SK-N-SH (cell line): ENCODE measurements at regions not wholly inside any gene's neighbourhood (a gene's known extent, or its start where the extent isn't known, plus 50 kb on each side); places are given as distances from the start of the nearest gene placed in this dataset.

Experiments used
- CTCF ChIA-PET: fragments of 300-600, 350-600 bp; formaldehyde crosslinking; extraction: SDS; loops from one replicate; lab custom pipeline; 2021; lab: Yijun Ruan, JAX
- POLR2A ChIA-PET: fragments of 350-600 bp; sonication (Branson Sonifier 250); formaldehyde crosslinking; extraction: SDS; loops from one replicate; lab custom pipeline; 2020; ENCODE audit warnings: antibody characterized with exemption, inconsistent platforms; lab: Yijun Ruan, JAX
- DNase-seq: peaks from one replicate; pipeline ENCODE4 v3.0.0; 2012
- H2AFZ ChIP-seq: fragments of 200-600 bp; sonication (generic); 2 replicates; pipeline ENCODE4 v1.8.1; 2016; ENCODE audit warnings: antibody characterized with exemption, mild to moderate bottlenecking, low read depth
- H3F3A ChIP-seq: fragments of 200-600 bp; sonication (generic); replicated peaks from 2 replicates; pipeline ENCODE3; 2016; ENCODE audit warnings: antibody characterized with exemption, mild to moderate bottlenecking; ENCODE audit not compliant: insufficient read depth
- H3K27ac ChIP-seq, 2 experiments: fragments of 200-500 bp in 1 of 2; fragments of 200-600 bp in 1 of 2; sonication (Bioruptor generic) in 1 of 2; sonication (generic), shearing (Covaris generic) in 1 of 2; 2 replicates each; pipeline versions ENCODE4 v1.5.1 to v1.6.1; 2014 to 2016; ENCODE audit warnings: low read depth in 2 of 2, inconsistent platforms in 1 of 2, low read length in 1 of 2, mild to moderate bottlenecking in 1 of 2, mixed read lengths in 1 of 2
- H3K27me3 ChIP-seq: fragments of 200-600 bp; sonication (generic), shearing (Covaris generic); 2 replicates; pipeline ENCODE4 v1.6.1; 2016; ENCODE audit warnings: mixed run types; ENCODE audit not compliant: insufficient read depth
- H3K36me3 ChIP-seq, 2 experiments: fragments of 200-500 bp in 1 of 2; fragments of 200-600 bp in 1 of 2; sonication (Bioruptor generic) in 1 of 2; sonication (generic) in 1 of 2; replicated peaks in 1 of 2; 2 replicates each; pipeline versions ENCODE3 to v1.5.1; 2014 to 2016; ENCODE audit warnings: low read length in 1 of 2, mild to moderate bottlenecking in 1 of 2; ENCODE audit not compliant: insufficient read depth in 2 of 2, control insufficient read depth in 1 of 2
- H3K4me1 ChIP-seq, 2 experiments: fragments of 200-500 bp in 1 of 2; fragments of 200-600 bp in 1 of 2; sonication (Bioruptor generic) in 1 of 2; sonication (generic), shearing (Covaris generic) in 1 of 2; 2 replicates each; pipeline versions ENCODE4 v1.5.1 to v1.6.1; 2014 to 2016; ENCODE audit warnings: low read depth in 1 of 2, low read length in 1 of 2, mixed run types in 1 of 2; ENCODE audit not compliant: insufficient read depth in 2 of 2, control insufficient read depth in 1 of 2
- H3K4me2 ChIP-seq: fragments of 200-600 bp; sonication (generic), shearing (Covaris generic); 2 replicates; pipeline ENCODE4 v1.6.1; 2017; ENCODE audit warnings: mixed run types
- H3K4me3 ChIP-seq, 2 experiments: fragments of 200-500 bp in 1 of 2; fragments of 200-600 bp in 1 of 2; sonication (Bioruptor generic) in 1 of 2; sonication (generic), shearing (Covaris generic) in 1 of 2; 2 replicates each; pipeline versions ENCODE4 v1.5.1 to v1.8.1; 2014 to 2016; ENCODE audit warnings: low read depth in 2 of 2, inconsistent platforms in 1 of 2, low read length in 1 of 2, mild to moderate bottlenecking in 1 of 2, mixed read lengths in 1 of 2, moderate library complexity in 1 of 2
- H3K79me2 ChIP-seq: fragments of 200-600 bp; sonication (generic); 2 replicates; pipeline ENCODE4 v1.8.1; 2017; ENCODE audit warnings: mild to moderate bottlenecking; ENCODE audit not compliant: insufficient read depth
- H3K9ac ChIP-seq: fragments of 200-600 bp; sonication (generic); 2 replicates; pipeline ENCODE4 v1.6.1; 2017; ENCODE audit warnings: mixed run types
- H3K9me2 ChIP-seq: fragments of 200-600 bp; sonication (generic); 2 replicates; pipeline ENCODE4 v1.6.1; 2017; ENCODE audit warnings: mixed run types
- H3K9me3 ChIP-seq: fragments of 200-600 bp; sonication (generic); 2 replicates; pipeline ENCODE4 v1.6.1; 2017; ENCODE audit warnings: mixed run types, mild to moderate bottlenecking, moderate library complexity
- H4K20me1 ChIP-seq: fragments of 200-600 bp; sonication (generic); 2 replicates; pipeline ENCODE4 v1.6.1; 2017; ENCODE audit warnings: mild to moderate bottlenecking, mixed run types; ENCODE audit not compliant: insufficient read depth
- ELF1 ChIP-seq: IDR thresholded peaks from 2 replicates; pipeline ENCODE4 v1.4.0; 2012
- EP300 ChIP-seq, 2 experiments: IDR thresholded peaks; 2 replicates each; pipeline versions ENCODE4 v1.4.0 to v1.6.1; 2012; ENCODE audit warnings: borderline replicate concordance in 1 of 2, low read depth in 1 of 2, low read length in 1 of 2
- EZH2phosphoT487 ChIP-seq: fragments of 200-600 bp; sonication (generic); IDR thresholded peaks from 2 replicates; pipeline ENCODE4 v1.6.1; 2017; ENCODE audit warnings: low read depth, mixed run types, mild to moderate bottlenecking, antibody characterized with exemption, moderate library complexity, borderline replicate concordance
- FOXJ3 ChIP-seq: sonication (generic); formaldehyde crosslinking; IDR thresholded peaks from 2 replicates; pipeline ENCODE4 v1.5.1; 2020; ENCODE audit warnings: mild to moderate bottlenecking, missing genetic modification reagents
- FOXM1 ChIP-seq: IDR thresholded peaks from 2 replicates; pipeline ENCODE4 v1.4.0; 2012; ENCODE audit warnings: low read depth, mild to moderate bottlenecking
- GABPA ChIP-seq: IDR thresholded peaks from 2 replicates; pipeline ENCODE4 v1.4.0; 2012; ENCODE audit warnings: low read depth, mild to moderate bottlenecking
- JUND ChIP-seq: IDR thresholded peaks from 2 replicates; pipeline ENCODE4 v1.4.0; 2012
- MXI1 ChIP-seq: IDR thresholded peaks from 2 replicates; pipeline ENCODE4 v1.6.1; 2012; ENCODE audit warnings: mild to moderate bottlenecking, low read depth, low read length, improper control_type of control experiment
- NFIC ChIP-seq: IDR thresholded peaks from 2 replicates; pipeline ENCODE4 v1.4.0; 2012; ENCODE audit warnings: borderline replicate concordance
- RAD21 ChIP-seq: IDR thresholded peaks from 2 replicates; pipeline ENCODE4 v1.6.1; 2012; ENCODE audit warnings: mild to moderate bottlenecking, low read length
- RCOR1 ChIP-seq: fragments of 150-350 bp; IDR thresholded peaks from 2 replicates; pipeline ENCODE4 v1.6.1; 2017; ENCODE audit warnings: antibody characterized with exemption, low read length
- SIN3A ChIP-seq: IDR thresholded peaks from 2 replicates; pipeline ENCODE4 v1.6.1; 2012; ENCODE audit warnings: low read depth, mild to moderate bottlenecking, low read length, moderate library complexity, borderline replicate concordance
- TCF12 ChIP-seq: IDR thresholded peaks from 2 replicates; pipeline ENCODE4 v1.4.0; 2012
- TEAD4 ChIP-seq: IDR thresholded peaks from 2 replicates; pipeline ENCODE4 v1.4.0; 2012; ENCODE audit warnings: mild to moderate bottlenecking, borderline replicate concordance; ENCODE audit not compliant: insufficient read depth
- WGBS: methylation state at CpG from one replicate; pipeline ENCODE4 v1.1.6; 2017; ENCODE audit warnings: low lambda C conversion rate; 5-methylcytosine and 5-hydroxymethylcytosine counted together
- TF ChIP-seq, protein P1 (sequence below): IDR thresholded peaks from 2 replicates; pipeline ENCODE4 v1.4.0; 2012; ENCODE audit warnings: low read depth, borderline replicate concordance
- TF ChIP-seq, protein P2 (sequence below): fragments of 200-600 bp; sonication (generic); IDR thresholded peaks from 2 replicates; pipeline ENCODE4 v1.6.1; 2017; ENCODE audit warnings: antibody characterized with exemption, mild to moderate bottlenecking, moderate library complexity
- TF ChIP-seq, protein P3 (sequence below): IDR thresholded peaks from 2 replicates; pipeline ENCODE4; 2012
- TF ChIP-seq, protein P4 (sequence below): IDR thresholded peaks from 2 replicates; pipeline ENCODE4 v1.4.0; 2012; ENCODE audit warnings: low read depth
- TF ChIP-seq, protein P5 (sequence below): fragments of 150-350 bp; IDR thresholded peaks from 2 replicates; pipeline ENCODE4 v1.6.1; 2017; ENCODE audit warnings: antibody characterized with exemption, low read length, low read depth, borderline replicate concordance
- TF ChIP-seq, protein P6 (sequence below): IDR thresholded peaks from 2 replicates; pipeline ENCODE4 v1.4.0; 2012; ENCODE audit warnings: low read depth, borderline replicate concordance

DNA sequence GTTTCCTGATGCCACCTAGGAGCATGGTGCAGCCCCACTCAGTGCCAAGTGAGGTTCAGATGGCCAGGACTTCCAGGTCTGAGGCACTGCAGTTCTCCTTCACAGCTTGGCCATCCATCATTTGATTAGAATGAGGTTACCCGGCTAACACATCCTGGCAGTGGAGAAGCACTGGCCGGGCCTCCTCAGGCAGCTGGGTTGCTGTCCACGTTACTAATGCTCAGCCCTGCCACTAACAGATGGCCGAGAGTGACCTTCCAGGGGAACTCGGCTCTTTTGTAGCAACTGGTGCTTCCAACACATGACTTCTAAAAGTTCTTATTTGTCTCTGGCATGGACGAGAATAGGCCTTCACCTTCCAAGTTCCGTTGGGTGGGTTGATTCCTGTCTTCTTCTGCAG, 204.6 kb upstream of the CFAP20DC start:
- H3K9ac ChIP-seq: no peak overlapping the region
- no peaks in the 10 kb centered on the region for H3F3A ChIP-seq
- TF ChIP-seq MXI1 (no peak), RCOR1 (no peak), EZH2phosphoT487 (no peak), GABPA (no peak), ELF1 (no peak), TEAD4 (no peak), FOXM1 (no peak), FOXJ3 (CRISPR knock-in tag) (no peak), SIN3A (no peak), EP300 (IDR thresholded peaks at IDR 0.05; ENCODE audit: borderline replicate concordance in 1 of 2, low read depth in 1 of 2, low read length in 1 of 2) (no peak), NFIC (no peak)
- TF ChIP-seq, protein P1, sequence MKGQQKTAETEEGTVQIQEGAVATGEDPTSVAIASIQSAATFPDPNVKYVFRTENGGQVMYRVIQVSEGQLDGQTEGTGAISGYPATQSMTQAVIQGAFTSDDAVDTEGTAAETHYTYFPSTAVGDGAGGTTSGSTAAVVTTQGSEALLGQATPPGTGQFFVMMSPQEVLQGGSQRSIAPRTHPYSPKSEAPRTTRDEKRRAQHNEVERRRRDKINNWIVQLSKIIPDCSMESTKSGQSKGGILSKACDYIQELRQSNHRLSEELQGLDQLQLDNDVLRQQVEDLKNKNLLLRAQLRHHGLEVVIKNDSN: no peak
- TF ChIP-seq, protein P2, sequence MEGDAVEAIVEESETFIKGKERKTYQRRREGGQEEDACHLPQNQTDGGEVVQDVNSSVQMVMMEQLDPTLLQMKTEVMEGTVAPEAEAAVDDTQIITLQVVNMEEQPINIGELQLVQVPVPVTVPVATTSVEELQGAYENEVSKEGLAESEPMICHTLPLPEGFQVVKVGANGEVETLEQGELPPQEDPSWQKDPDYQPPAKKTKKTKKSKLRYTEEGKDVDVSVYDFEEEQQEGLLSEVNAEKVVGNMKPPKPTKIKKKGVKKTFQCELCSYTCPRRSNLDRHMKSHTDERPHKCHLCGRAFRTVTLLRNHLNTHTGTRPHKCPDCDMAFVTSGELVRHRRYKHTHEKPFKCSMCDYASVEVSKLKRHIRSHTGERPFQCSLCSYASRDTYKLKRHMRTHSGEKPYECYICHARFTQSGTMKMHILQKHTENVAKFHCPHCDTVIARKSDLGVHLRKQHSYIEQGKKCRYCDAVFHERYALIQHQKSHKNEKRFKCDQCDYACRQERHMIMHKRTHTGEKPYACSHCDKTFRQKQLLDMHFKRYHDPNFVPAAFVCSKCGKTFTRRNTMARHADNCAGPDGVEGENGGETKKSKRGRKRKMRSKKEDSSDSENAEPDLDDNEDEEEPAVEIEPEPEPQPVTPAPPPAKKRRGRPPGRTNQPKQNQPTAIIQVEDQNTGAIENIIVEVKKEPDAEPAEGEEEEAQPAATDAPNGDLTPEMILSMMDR: no peak
- TF ChIP-seq, protein P3, sequence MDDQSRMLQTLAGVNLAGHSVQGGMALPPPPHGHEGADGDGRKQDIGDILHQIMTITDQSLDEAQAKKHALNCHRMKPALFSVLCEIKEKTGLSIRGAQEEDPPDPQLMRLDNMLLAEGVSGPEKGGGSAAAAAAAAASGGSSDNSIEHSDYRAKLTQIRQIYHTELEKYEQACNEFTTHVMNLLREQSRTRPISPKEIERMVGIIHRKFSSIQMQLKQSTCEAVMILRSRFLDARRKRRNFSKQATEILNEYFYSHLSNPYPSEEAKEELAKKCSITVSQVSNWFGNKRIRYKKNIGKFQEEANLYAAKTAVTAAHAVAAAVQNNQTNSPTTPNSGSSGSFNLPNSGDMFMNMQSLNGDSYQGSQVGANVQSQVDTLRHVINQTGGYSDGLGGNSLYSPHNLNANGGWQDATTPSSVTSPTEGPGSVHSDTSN: no peak
- TF ChIP-seq, protein P4, sequence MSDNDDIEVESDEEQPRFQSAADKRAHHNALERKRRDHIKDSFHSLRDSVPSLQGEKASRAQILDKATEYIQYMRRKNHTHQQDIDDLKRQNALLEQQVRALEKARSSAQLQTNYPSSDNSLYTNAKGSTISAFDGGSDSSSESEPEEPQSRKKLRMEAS: no peak
- TF ChIP-seq, all 33 proteins: peak for 0
- WGBS: 58% methylated on average over 6 of the region's 7 CpGs
- H3K9me2 ChIP-seq: no peaks in the 10 kb centered on the region
- H3K27ac ChIP-seq: no peak overlapping the region
- H3K4me1 ChIP-seq: peaks cover 0 to 3% of the 10 kb centered on the region in 2 experiments; a peak in 1 of 4 replicates
- DNase-seq: no peak
- ChIA-PET CTCF (no interaction called here), POLR2A (no interaction called here)
- H2AFZ ChIP-seq: no peak overlapping the region
- H3K4me2 ChIP-seq: no peak overlapping the region
- H3K27me3 ChIP-seq: no peaks in the 10 kb centered on the region
- no peaks in the 10 kb centered on the region for H3K36me3 ChIP-seq
- no peaks in the 10 kb centered on the region for H4K20me1 ChIP-seq
- no peaks in the 10 kb centered on the region for H3K9me3 ChIP-seq
- H3K4me3 ChIP-seq: no peak overlapping the region
- H3K79me2 ChIP-seq: no peaks in the 10 kb centered on the region

DNA sequence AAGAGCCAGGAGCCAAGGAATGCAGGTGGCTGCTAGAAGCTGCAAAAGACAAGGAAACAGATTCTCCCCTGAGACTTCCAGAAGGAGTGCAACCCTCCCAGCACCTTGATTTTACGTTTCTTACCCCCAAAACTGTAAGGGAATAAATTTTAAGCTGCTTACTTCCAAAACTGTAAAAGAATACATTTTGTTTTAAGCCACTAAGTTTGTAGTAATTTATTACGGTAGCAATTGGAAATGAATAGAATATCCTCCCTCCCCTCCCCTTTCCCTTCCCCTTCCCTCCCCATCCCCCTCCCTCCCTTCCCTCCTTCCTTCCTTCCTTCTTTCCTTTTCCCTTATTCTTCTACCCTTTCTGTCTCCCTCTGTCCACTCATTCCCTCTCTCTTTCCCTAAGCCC, 203.7 kb upstream of the CFAP20DC start:
- Histone ChIP-seq H3F3A (no peaks in the 10 kb centered on the region), H4K20me1 (no peaks in the 10 kb centered on the region), H3K79me2 (no peaks in the 10 kb centered on the region), H3K27ac (no peak overlapping the region), H3K4me3 (no peak overlapping the region), H3K9me3 (no peaks in the 10 kb centered on the region), H3K4me1 (peaks cover 0 to 3% of the 10 kb centered on the region in 2 experiments; a peak in 1 of 4 replicates), H2AFZ (no peak overlapping the region), H3K9ac (no peak overlapping the region), H3K4me2 (no peak overlapping the region), H3K27me3 (no peaks in the 10 kb centered on the region), H3K36me3 (no peaks in the 10 kb centered on the region), H3K9me2 (no peaks in the 10 kb centered on the region)
- POLR2A ChIA-PET: no interaction called here
- no peak for DNase-seq
- 70% methylated on average over 2 of the region's 2 CpGs for WGBS
- CTCF ChIA-PET: interaction anchor here (1.2 kb wide), 1 partner anchor 335 kb away, joined by 3 read pairs; no protein-coding TSS in a partner anchor
- TF ChIP-seq, protein P5, sequence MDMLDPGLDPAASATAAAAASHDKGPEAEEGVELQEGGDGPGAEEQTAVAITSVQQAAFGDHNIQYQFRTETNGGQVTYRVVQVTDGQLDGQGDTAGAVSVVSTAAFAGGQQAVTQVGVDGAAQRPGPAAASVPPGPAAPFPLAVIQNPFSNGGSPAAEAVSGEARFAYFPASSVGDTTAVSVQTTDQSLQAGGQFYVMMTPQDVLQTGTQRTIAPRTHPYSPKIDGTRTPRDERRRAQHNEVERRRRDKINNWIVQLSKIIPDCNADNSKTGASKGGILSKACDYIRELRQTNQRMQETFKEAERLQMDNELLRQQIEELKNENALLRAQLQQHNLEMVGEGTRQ: no peak
- TF ChIP-seq, protein P6, sequence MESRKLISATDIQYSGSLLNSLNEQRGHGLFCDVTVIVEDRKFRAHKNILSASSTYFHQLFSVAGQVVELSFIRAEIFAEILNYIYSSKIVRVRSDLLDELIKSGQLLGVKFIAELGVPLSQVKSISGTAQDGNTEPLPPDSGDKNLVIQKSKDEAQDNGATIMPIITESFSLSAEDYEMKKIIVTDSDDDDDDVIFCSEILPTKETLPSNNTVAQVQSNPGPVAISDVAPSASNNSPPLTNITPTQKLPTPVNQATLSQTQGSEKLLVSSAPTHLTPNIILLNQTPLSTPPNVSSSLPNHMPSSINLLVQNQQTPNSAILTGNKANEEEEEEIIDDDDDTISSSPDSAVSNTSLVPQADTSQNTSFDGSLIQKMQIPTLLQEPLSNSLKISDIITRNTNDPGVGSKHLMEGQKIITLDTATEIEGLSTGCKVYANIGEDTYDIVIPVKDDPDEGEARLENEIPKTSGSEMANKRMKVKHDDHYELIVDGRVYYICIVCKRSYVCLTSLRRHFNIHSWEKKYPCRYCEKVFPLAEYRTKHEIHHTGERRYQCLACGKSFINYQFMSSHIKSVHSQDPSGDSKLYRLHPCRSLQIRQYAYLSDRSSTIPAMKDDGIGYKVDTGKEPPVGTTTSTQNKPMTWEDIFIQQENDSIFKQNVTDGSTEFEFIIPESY: no peak
- TF ChIP-seq EZH2phosphoT487 (no peak), JUND (no peak), RAD21 (no peak), TCF12 (no peak), TEAD4 (no peak), FOXM1 (no peak), ELF1 (no peak)
- TF ChIP-seq, protein P1: no peak
- TF ChIP-seq, protein P4: no peak
